HG03439 (cell line): ENCODE measurements at regions not wholly inside any gene's neighbourhood (a gene's known extent, or its start where the extent isn't known, plus 50 kb on each side); places are given as distances from the start of the nearest gene placed in this dataset.

ENCODE experiments used
- ATAC-seq: cut with Tn5 transposase; IDR thresholded peaks from one replicate; pipeline ENCODE4 v1.9.1; 2021; ENCODE audit warnings: mild to moderate bottlenecking, moderate library complexity; ENCODE audit not compliant: unreplicated experiment

DNA sequence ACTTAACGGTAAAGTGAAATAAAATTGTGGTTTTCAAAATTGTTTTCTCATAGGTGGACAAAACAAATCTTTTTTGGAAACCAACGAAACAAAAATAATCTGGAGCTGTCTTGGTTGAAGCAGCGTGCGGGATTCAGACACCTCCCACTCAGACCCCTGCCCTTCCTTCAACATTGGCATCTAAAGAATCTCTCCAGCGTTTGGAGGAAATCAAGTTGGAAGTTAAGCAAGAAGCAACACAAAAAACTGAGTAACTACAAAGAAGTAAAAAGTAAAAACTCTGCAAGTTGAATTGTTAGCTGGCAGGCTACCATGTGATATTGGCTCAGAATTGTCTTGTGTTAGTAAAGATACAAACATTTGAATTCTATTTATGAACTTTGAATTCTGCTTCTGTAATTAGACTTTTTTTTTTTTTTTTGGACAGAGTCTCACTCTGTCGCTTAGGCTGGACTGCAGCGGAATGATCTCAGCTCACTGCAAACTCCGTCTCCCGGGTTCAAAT is 361.0 kb upstream of the PMFBP1 start:
- ATAC-seq = no peak

DNA sequence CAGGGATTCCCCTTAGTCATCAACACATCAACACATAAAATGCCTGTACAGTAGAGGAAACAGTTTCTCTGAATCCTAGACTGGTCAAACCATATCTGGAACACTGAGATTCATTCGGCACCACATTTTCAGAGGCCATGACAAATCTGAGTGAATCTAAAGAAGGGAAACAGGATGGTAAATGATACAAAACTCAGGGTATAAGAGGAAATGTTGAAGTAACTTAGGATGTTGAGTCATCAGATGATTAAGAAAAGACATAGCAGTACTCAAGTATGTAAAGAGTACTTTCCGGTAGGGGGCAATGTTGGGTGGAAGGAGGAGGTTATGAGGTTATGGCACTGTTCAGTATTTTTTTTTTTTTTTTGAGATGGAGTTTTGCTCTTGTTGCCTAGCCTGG is 358.5 kb upstream of the PMFBP1 start:
- ATAC-seq = no peak

DNA sequence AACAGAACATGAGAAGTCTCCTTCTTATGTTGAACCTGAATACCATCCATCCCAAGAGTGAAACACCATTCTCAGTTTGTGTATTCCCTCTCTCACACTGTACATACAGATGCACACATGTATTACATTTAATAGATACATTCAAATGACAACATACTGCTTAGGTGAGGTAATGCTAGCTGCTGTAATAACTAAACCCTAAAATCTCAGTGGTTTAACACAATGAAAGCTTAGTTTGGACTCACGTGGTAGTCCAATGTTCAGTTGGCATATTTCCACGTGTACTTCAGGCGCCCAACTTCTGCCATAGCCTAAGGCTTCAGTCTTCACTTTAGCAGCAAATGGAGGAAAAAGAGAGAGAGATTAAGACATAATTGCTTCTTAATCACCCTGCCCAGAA is 351.1 kb upstream of the PMFBP1 start:
- no peak for ATAC-seq

DNA sequence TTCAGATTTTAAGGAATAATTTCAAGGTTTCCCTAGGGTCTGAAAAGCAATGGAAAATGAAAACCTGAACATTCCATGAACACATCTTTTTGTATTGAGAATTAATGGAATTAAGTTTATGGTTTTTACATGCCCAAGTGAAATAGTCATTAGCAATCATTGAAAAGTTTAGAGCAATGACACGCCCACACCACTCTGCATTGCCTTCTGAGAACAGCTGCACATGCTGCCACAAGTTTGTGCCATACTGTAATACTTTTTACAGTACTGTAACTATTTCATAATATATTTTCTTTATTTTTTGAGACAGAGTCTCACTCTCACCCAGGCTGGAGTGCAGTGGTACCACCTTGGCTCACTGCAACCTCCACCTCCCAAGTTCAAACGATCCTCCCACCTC is 345.2 kb upstream of the PMFBP1 start:
- no peak for ATAC-seq

DNA sequence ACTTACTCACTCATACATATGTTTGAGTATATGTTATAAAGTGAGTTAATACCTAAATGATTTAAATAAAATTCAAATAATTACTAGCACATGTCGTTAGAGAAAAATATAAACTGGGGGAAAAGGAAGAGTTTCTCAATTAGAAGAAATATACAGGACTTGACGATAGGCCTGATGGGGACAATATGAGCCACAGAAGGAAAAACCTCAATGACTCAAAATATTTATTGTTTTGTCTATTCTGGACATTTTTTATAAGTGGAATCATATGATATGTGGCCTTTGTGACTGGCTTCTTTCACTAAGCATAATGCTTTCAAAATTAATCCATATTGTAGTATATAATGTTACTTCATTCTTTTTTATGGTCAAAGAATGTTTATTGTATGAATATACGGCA is 339.2 kb upstream of the PMFBP1 start:
- no peak for ATAC-seq

DNA sequence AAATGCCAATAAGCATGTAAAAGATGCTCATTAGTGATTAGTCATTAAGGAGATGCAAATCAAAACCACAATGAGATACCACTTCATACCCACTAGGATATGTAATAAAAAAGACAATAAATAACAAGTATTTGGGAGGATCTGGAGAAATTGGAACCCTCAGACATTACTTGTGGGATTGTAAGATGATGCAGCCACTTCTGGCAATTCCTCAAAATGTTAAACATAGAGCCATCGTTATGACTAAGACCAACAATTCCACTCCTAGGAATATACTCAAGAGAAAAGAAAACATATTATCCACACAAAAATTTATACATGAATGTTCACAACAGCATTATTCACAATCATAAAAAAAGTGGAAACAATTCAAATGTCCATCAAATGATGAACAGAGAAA is 336.2 kb upstream of the PMFBP1 start:
- ATAC-seq = no peak

DNA sequence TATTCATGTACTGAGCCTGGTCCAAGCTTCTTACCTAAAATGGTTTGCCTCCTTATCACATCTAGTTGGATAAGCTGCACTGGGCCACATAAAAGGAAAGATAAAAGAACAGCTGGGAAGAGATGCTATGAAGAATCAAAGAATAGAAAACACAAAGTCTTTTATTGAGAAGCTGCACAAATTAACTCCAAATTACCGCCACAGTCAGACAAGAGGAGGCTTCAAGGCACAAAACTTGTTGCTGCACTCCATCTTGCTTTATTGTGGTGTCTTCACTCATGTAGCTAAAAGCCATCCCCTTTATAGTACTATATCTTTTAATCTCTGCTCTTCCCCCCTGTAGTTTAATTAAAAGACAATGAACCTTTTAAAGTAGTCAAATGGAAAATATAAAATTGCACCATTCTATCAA is 330.6 kb upstream of the PMFBP1 start:
- no peak for ATAC-seq

DNA sequence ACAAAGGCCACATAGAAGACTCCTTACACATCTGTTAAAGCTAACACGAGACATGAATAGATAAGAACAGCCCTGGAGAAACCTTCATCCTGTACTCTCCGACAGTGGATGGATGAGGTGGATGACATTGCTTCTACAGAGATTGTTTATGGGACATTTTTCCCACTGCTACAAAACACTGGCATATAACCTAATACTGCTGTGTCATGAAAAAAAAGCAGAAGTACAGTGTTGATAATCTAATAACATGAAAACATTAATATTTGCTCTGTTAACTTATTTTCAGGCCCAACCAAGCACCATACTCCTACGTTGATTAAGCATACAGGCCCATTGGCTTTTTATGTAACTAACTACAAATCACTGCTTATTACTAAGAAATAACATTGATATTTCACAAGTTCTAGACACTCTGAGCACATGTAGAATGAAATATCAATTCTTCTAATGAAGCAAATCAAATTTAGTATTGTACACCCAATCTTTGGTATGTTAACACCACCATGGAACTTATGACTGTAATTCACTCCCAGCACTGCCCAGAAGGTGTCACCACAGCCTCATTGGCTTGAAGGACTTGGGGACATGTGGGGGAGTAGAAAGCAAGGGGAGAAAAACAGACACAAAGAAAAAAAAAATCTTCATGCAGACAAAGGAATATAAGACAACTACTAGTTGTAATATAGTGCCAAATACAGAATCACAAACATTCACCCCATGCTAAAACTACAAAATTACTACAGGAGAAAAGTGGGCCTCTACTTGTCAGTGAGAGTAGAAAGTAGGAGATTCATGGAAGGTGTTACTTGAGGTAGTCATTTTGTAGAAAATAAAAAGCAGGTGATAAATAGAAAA is 330.0 kb upstream of the PMFBP1 start:
- ATAC-seq = peak; percentile 73

DNA sequence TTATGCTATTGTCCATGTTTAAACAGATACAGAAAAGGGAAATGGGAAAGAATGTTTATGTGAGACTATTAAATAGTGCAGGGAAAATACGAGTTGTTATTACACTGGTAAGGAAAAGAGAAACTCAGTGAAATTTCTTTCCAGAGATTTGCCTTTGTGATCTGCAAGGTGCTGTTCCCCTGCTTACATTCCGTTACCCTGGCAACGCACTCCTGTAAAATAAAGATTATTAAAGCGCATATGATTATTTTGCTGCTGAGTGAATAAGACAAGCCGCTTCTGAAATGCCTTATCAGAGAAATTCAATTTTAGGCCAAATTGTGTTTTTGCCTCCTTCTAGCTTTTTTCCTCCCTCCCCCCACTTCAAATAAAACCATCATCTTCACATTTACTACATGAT is 328.6 kb upstream of the PMFBP1 start:
- ATAC-seq = no peak

DNA sequence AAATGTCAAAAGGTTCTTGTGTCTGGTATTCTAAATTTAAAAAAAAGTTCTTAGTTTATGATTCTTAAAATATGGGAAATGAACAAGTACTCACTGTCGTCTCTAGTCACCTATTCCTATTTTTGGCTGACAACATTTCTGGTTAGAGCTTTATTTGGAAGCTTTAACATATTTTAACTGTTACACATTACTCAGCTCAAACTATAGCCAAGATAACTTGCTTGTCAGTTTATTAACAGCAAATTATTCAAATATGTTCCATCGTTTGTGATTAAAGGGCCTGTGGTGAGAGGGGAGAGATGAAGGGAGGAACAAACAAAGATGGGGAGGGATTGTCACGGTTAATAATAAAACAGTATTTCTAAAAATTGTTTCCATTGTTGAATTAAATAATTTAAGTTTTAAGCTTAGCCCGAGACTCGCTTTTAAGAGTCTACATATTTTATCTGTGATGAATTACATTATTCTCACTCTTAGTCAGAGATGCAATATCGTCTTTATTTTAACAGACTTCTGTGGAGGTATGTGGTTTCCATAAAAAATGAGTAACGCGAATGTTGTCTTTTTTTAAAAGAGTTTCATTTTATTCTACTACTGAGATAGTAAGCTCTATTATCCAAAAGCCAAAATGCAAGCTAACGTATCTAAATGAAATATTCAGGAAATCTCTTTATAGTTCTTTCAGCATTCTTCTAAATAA is 321.9 kb upstream of the PMFBP1 start:
- ATAC-seq = no peak

DNA sequence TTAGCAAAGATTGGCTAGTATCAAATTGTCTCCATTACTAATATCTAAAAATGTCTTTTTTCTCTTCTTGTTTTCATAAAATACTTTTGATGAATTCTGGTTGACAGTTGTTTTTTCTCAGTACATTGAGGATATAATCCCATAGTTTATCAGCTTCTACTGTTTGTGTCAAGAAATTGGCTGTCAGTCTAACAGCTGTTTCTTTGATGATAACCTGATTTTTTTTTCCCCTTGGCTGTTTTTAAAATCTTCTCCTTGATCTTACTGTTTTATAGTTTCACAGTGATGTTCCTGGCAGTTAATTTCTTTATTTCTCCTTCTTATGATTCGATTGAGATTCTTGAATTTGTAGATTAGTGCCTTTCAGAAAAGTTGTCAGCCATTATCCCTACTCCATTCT is 315.3 kb upstream of the PMFBP1 start:
- ATAC-seq = no peak

DNA sequence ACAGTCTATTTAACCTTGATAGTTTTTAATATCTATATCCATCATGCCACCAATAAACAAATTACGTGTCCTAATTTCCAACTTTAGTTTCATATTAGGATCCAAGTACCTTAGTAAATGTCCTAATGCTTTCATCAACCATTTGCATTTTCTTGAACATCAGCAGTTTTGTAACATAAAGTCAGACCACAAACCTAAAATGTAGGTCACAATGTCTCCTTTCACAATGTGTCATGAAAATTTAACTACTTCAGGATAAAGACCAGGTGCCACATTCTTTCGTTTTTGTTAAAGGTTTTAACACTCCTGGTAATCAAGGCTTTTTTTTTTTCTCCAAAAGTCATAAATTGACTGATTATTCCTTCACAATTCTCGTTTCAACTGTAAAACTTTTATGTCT is 310.7 kb upstream of the PMFBP1 start:
- ATAC-seq = no peak

DNA sequence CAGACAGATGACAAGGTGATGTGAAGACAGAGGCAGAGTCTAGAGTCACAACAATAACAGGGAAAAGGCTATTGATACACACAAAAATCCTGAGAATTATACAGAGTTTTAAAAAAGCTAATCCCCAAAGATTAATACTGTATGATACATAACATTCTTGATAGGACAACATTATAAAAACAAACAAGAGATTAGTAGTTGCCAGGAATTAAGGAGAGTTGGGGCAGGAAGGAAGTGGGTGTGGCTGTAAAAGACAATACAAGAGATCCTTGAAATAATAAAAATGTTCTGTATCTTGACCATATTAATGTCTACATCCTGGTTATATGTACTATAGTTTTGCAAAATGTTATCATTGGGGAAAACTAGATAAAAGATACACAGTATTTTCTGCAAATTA is 309.5 kb upstream of the PMFBP1 start:
- ATAC-seq = no peak

DNA sequence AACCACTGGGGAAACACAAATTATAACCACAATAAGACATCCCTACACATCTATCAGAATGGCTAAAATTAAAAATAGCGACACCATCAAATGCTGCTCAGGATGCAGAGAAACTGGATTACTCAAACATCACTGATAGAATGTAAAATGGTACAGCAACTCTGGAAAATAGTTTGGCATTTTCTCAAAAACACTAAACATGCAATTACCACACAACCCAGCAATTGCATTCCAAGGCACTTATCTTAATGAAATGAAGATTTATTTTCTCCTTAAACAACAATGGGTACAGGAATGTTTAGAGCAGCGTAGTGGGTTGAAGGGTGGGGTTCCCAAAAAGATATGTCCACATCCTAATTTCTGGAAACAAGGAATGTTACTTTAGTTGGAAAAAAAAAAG is 309.0 kb upstream of the PMFBP1 start:
- ATAC-seq = no peak

DNA sequence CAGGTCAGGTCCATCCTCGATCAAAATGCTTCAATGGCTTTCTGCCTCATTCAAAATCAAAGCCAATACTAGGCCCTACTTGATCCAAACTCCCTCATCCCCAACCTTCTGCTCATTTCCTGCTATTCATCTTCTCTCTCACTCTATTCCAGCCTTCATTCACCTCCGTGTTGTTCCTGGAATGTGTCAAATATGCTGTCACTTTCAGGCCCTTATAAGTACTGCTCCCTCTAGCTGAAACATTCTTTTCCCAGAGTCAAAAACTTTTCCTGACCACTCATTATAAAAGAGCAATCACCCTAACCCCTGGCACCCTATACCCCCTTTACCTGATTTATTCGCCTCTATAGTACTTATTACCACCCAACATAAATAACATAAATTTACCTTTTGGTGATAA is 303.7 kb upstream of the PMFBP1 start:
- no peak for ATAC-seq

DNA sequence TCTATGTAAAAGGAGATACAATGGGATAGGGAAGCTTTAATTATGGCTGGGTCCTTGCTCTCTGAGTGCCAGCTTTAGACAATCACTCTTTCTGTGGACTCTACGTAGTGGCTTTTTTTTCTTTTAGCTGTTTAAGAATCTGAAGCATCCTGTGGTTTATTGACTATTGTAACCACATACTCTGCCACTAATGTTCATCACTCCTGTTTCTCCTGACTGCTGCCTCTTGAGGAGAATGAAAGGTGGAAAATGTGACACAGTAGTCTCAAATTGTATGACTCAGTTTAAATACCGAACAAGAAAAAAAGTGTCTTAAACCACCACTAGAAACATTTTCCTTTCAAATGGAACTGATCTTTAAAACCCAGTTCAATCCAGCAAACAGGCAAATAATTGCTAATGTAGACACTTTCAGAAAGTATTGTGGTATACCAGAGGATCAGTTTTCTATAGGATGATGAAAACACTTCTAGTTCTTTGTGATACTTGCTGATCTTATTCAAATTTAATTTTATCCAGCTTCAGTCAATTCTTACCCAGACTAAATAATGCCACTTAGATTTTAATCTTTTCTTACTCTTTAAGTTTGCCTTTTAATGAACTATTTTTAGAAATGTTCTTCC is 302.7 kb upstream of the PMFBP1 start:
- ATAC-seq = no peak

DNA sequence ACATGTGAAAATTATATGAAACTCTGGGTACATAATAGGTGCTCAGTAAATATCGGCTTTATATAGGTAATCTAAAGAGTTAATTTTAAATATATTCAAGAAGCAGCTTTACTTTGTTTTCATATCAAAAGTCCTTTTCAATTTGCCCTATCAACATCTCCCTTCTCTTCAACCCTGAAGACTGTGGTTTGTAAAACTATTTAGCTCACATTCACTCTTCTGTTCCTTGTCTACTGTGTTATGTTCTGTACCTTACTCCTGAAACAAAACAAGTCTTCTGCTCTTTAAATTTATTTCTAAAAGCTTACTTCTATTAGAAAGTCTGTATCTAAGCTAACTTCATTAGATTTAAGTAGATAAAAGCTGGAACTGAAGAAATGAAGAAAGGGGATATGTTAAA is 301.7 kb upstream of the PMFBP1 start:
- no peak for ATAC-seq

DNA sequence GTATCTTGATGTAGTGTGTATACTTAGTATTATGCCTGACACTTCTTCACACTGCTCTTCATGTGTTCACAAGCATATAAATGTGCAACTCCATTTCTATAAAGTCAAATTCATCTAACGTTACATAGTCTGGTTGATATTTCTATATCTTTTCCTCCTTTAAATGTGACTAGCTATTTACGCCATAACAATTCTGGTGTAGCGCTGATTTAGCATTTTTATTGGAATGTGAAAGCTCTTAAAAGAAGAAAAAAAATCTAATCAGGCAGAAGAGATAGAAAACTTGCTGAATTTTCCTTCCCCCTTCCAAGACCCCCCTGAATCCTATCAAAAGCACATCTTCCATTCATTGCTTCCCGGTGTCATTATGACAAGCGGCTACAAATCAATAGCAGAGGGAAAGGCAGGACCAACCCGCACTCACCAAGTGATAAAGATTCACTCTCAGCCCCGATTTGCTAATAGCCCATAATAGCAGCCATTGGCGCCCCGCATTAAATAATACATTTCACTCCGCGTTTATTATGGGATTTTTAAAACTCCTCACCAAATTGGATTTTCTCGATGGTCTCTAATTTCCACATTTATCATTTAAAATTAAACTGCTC is 299.5 kb upstream of the PMFBP1 start:
- ATAC-seq = no peak

DNA sequence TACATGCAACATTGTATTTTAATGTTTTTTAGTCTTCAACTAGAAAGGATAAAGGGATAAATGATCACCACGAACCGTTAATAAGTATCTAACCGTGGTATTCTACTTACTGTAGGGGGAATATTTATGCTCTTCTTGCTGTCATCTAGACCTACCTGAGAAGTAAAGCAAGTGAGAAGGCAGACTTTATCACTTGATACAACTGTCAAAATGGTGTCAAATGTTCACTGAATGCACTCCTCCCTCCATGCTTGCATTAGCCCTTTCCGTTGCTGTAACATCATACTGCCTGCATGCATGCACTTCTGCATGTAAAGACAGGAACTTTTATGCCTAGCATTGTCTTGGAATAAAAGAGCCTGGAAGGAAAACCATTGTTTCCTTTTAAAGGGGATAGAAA is 298.6 kb upstream of the PMFBP1 start:
- ATAC-seq = no peak

DNA sequence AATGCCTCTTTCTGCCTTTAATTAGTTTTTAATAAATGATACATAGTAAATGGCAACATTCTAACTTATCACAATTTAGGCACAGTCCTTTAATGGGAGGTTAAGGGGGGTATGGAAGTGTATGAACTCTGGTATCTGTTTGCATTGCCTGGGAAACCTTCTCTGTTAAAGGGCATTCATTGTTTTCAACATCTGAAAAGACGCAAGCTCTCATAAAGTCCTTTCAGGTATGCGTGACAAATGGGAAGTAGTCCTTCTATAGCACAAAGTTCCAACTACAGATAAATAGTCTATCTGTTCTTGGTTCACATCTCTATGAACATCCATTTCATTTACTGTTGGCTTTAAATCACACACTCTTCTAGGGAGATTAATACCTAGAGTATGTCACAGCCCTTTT is 298.0 kb upstream of the PMFBP1 start:
- ATAC-seq = no peak

DNA sequence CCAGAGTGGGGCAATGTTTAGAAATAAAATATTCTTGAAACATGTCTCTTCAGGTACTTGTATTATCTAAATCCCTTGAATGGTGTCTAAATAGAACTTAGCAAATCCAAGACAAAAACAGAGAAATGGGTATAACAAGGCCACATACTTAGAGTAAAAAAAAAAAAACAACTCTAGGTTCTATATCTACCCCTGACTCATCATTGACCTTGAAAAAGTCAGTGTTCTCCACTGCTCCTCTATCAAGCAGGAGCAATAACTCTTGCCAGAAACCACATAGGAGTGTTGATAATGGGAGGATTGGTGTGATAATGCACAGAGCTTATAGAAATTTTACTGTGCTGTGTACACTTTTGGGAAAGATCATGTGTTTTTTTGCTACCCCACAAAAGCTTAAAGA is 296.6 kb upstream of the PMFBP1 start:
- no peak for ATAC-seq
